ENCODE measurements at regions not wholly inside any gene's neighbourhood (a gene's known extent, or its start where the extent isn't known, plus 50 kb on each side); places are given as distances from the start of the nearest gene placed in this dataset.

GRCh38 chr5:173538654-173539053 lies 77.8 kb downstream of the BOD1 start:
- no CpG with 5 or more reads among the region's 1 CpG for WGBS (ENCODE audit: insufficient coverage, low lambda C conversion rate)

GRCh38 chr5:173538018-173538417 lies 78.4 kb downstream of the BOD1 start:
- no peaks in the 10 kb centered on the region for H3K9me3 ChIP-seq (ENCODE audit: control insufficient read depth, low read depth, low read length)
- H3K27me3 ChIP-seq (ENCODE audit: control insufficient read depth, insufficient read depth, low read length): no peaks in the 10 kb centered on the region
- H3K4me1 ChIP-seq (ENCODE audit: control insufficient read depth, insufficient read depth, low read length): no peaks in the 10 kb centered on the region
- no peaks in the 10 kb centered on the region for H3K36me3 ChIP-seq (ENCODE audit: control insufficient read depth, insufficient read depth, low read length)
- H3K27ac ChIP-seq (ENCODE audit: low read length): no peak overlapping the region
- DNase-seq: no peak
- WGBS (ENCODE audit: insufficient coverage, low lambda C conversion rate): no CpG with 5 or more reads among the region's 6 CpGs
- H3K4me3 ChIP-seq (ENCODE audit: low read length): no peak overlapping the region

More at GRCh38 chr5:173538654-173539053, 77.8 kb downstream of the BOD1 start:
- Histone ChIP-seq H3K4me3 (ENCODE audit: low read length) (no peak overlapping the region), H3K9me3 (ENCODE audit: control insufficient read depth, low read depth, low read length) (no peaks in the 10 kb centered on the region), H3K27ac (ENCODE audit: low read length) (no peak overlapping the region), H3K4me1 (ENCODE audit: control insufficient read depth, insufficient read depth, low read length) (no peaks in the 10 kb centered on the region), H3K36me3 (ENCODE audit: control insufficient read depth, insufficient read depth, low read length) (no peaks in the 10 kb centered on the region), H3K27me3 (ENCODE audit: control insufficient read depth, insufficient read depth, low read length) (no peaks in the 10 kb centered on the region)
- DNase-seq: no peak

- Histone ChIP-seq H3K27me3 (ENCODE audit: control insufficient read depth, insufficient read depth, low read length) (no peaks in the 10 kb centered on the region), H3K9me3 (ENCODE audit: control insufficient read depth, low read depth, low read length) (no peaks in the 10 kb centered on the region), H3K36me3 (ENCODE audit: control insufficient read depth, insufficient read depth, low read length) (no peaks in the 10 kb centered on the region), H3K4me1 (ENCODE audit: control insufficient read depth, insufficient read depth, low read length) (no peaks in the 10 kb centered on the region), H3K27ac (ENCODE audit: low read length) (no peak overlapping the region), H3K4me3 (ENCODE audit: low read length) (no peak overlapping the region)
- DNase-seq: no peak
- WGBS (ENCODE audit: insufficient coverage, low lambda C conversion rate): 87% methylated on average over 3 of the region's 5 CpGs
Measured at GRCh38 chr5:173537228-173537627, 79.2 kb downstream of the BOD1 start.

- no peaks in the 10 kb centered on the region for H3K9me3 ChIP-seq (ENCODE audit: control insufficient read depth, low read depth, low read length)
- no peak overlapping the region for H3K27ac ChIP-seq (ENCODE audit: low read length)
- no CpG with 5 or more reads among the region's 3 CpGs for whole genome bisulfite sequencing (ENCODE audit: insufficient coverage, low lambda C conversion rate)
- no peak overlapping the region for H3K4me3 ChIP-seq (ENCODE audit: low read length)
- no peaks in the 10 kb centered on the region for H3K27me3 ChIP-seq (ENCODE audit: control insufficient read depth, insufficient read depth, low read length)
- no peaks in the 10 kb centered on the region for H3K4me1 ChIP-seq (ENCODE audit: control insufficient read depth, insufficient read depth, low read length)
- DNase-seq: no peak
- no peaks in the 10 kb centered on the region for H3K36me3 ChIP-seq (ENCODE audit: control insufficient read depth, insufficient read depth, low read length)
Measured at GRCh38 chr5:173535976-173536639, 80.3 kb downstream of the BOD1 start.

GRCh38 chr5:173535166-173535975 lies 81.1 kb downstream of the BOD1 start:
- Histone ChIP-seq H3K4me1 (ENCODE audit: control insufficient read depth, insufficient read depth, low read length) (no peaks in the 10 kb centered on the region), H3K4me3 (ENCODE audit: low read length) (no peak overlapping the region), H3K9me3 (ENCODE audit: control insufficient read depth, low read depth, low read length) (no peaks in the 10 kb centered on the region), H3K36me3 (ENCODE audit: control insufficient read depth, insufficient read depth, low read length) (no peaks in the 10 kb centered on the region), H3K27me3 (ENCODE audit: control insufficient read depth, insufficient read depth, low read length) (no peaks in the 10 kb centered on the region), H3K27ac (ENCODE audit: low read length) (no peak overlapping the region)
- no CpG with 5 or more reads among the region's 1 CpG for WGBS (ENCODE audit: insufficient coverage, low lambda C conversion rate)
- no peak for DNase-seq

- Histone ChIP-seq H3K4me1 (ENCODE audit: control insufficient read depth, insufficient read depth, low read length) (no peaks in the 10 kb centered on the region), H3K36me3 (ENCODE audit: control insufficient read depth, insufficient read depth, low read length) (no peaks in the 10 kb centered on the region), H3K4me3 (ENCODE audit: low read length) (no peak overlapping the region), H3K27ac (ENCODE audit: low read length) (no peak overlapping the region), H3K27me3 (ENCODE audit: control insufficient read depth, insufficient read depth, low read length) (no peaks in the 10 kb centered on the region), H3K9me3 (ENCODE audit: control insufficient read depth, low read depth, low read length) (no peaks in the 10 kb centered on the region)
- DNase-seq: no peak
- whole genome bisulfite sequencing (ENCODE audit: insufficient coverage, low lambda C conversion rate): 100% methylated on average over 1 of the region's 2 CpGs
Measured at GRCh38 chr5:173534664-173535063, 81.8 kb downstream of the BOD1 start.

GRCh38 chr5:173534031-173534430 lies 82.4 kb downstream of the BOD1 start:
- Histone ChIP-seq H3K27ac (ENCODE audit: low read length) (no peak overlapping the region), H3K36me3 (ENCODE audit: control insufficient read depth, insufficient read depth, low read length) (no peaks in the 10 kb centered on the region), H3K9me3 (ENCODE audit: control insufficient read depth, low read depth, low read length) (no peaks in the 10 kb centered on the region), H3K4me1 (ENCODE audit: control insufficient read depth, insufficient read depth, low read length) (no peaks in the 10 kb centered on the region), H3K27me3 (ENCODE audit: control insufficient read depth, insufficient read depth, low read length) (no peaks in the 10 kb centered on the region), H3K4me3 (ENCODE audit: low read length) (no peak overlapping the region)
- DNase-seq: no peak
- WGBS (ENCODE audit: insufficient coverage, low lambda C conversion rate): no CpG with 5 or more reads among the region's 1 CpG

- Histone ChIP-seq H3K27me3 (ENCODE audit: control insufficient read depth, insufficient read depth, low read length) (no peaks in the 10 kb centered on the region), H3K9me3 (ENCODE audit: control insufficient read depth, low read depth, low read length) (no peaks in the 10 kb centered on the region), H3K27ac (ENCODE audit: low read length) (no peak overlapping the region), H3K4me1 (ENCODE audit: control insufficient read depth, insufficient read depth, low read length) (no peaks in the 10 kb centered on the region), H3K4me3 (ENCODE audit: low read length) (no peak overlapping the region), H3K36me3 (ENCODE audit: control insufficient read depth, insufficient read depth, low read length) (no peaks in the 10 kb centered on the region)
- WGBS (ENCODE audit: insufficient coverage, low lambda C conversion rate): no CpG with 5 or more reads among the region's 6 CpGs
- no peak for DNase-seq
Measured at GRCh38 chr5:173532689-173533250, 83.7 kb downstream of the BOD1 start.

GRCh38 chr5:173531863-173532262 lies 84.6 kb downstream of the BOD1 start:
- H3K36me3 ChIP-seq (ENCODE audit: control insufficient read depth, insufficient read depth, low read length): no peaks in the 10 kb centered on the region
- no peak overlapping the region for H3K4me3 ChIP-seq (ENCODE audit: low read length)
- no peaks in the 10 kb centered on the region for H3K9me3 ChIP-seq (ENCODE audit: control insufficient read depth, low read depth, low read length)
- no peak overlapping the region for H3K27ac ChIP-seq (ENCODE audit: low read length)
- H3K27me3 ChIP-seq (ENCODE audit: control insufficient read depth, insufficient read depth, low read length): no peaks in the 10 kb centered on the region
- no peaks in the 10 kb centered on the region for H3K4me1 ChIP-seq (ENCODE audit: control insufficient read depth, insufficient read depth, low read length)
- WGBS (ENCODE audit: insufficient coverage, low lambda C conversion rate): 83% methylated on average over 3 of the region's 9 CpGs
- no peak for DNase-seq

GRCh38 chr5:173530547-173530946 lies 85.9 kb downstream of the BOD1 start:
- no CpG with 5 or more reads among the region's 4 CpGs for WGBS (ENCODE audit: insufficient coverage, low lambda C conversion rate)
- DNase-seq: no peak
- no peak overlapping the region for H3K4me3 ChIP-seq (ENCODE audit: low read length)
- H3K9me3 ChIP-seq (ENCODE audit: control insufficient read depth, low read depth, low read length): no peaks in the 10 kb centered on the region
- H3K4me1 ChIP-seq (ENCODE audit: control insufficient read depth, insufficient read depth, low read length): no peaks in the 10 kb centered on the region
- H3K27ac ChIP-seq (ENCODE audit: low read length): no peak overlapping the region
- no peaks in the 10 kb centered on the region for H3K36me3 ChIP-seq (ENCODE audit: control insufficient read depth, insufficient read depth, low read length)
- no peaks in the 10 kb centered on the region for H3K27me3 ChIP-seq (ENCODE audit: control insufficient read depth, insufficient read depth, low read length)

Data from large intestine (tissue), 3 donors.